ENCODE measurements at regions not wholly inside any gene's neighbourhood (a gene's known extent, or its start where the extent isn't known, plus 50 kb on each side); places are given as distances from the start of the nearest gene placed in this dataset.

DNA sequence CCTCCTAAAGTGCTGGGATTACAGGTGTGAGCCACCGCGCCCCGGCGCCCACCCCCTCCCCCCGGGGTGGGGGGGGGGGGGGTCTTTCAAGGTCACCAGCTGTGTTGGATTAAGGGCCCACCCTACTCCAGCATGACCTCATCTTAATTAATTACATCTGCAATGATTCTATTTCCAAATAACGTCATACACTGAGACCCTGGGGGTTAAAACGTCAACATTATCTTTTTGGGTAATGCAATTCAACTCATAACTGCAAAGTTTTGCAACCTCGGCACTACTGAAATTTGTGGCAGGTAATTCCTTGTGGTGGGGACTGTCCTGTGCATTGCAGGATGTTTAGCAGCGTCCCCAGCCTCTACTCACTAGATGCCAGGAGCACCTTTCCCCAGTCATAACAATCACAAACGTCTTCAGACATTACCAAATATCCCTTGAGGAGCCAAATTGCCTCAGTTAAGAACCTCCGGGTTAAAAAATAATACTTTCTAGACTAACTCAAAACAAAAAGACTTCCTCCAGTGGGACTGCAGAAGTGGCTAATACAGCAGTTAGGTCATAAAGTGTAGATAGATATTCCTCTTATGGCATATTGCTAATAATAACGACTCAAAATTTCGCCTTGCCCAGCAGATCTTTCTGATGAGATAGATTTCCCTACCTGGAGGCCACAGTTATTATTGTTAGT is 233.0 kb upstream of the KAZN start:
- TF ChIP-seq, protein P1, sequence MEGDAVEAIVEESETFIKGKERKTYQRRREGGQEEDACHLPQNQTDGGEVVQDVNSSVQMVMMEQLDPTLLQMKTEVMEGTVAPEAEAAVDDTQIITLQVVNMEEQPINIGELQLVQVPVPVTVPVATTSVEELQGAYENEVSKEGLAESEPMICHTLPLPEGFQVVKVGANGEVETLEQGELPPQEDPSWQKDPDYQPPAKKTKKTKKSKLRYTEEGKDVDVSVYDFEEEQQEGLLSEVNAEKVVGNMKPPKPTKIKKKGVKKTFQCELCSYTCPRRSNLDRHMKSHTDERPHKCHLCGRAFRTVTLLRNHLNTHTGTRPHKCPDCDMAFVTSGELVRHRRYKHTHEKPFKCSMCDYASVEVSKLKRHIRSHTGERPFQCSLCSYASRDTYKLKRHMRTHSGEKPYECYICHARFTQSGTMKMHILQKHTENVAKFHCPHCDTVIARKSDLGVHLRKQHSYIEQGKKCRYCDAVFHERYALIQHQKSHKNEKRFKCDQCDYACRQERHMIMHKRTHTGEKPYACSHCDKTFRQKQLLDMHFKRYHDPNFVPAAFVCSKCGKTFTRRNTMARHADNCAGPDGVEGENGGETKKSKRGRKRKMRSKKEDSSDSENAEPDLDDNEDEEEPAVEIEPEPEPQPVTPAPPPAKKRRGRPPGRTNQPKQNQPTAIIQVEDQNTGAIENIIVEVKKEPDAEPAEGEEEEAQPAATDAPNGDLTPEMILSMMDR (conservative IDR thresholded peaks at IDR 0.05): no peak
- H3K27ac ChIP-seq: no peak overlapping the region

DNA sequence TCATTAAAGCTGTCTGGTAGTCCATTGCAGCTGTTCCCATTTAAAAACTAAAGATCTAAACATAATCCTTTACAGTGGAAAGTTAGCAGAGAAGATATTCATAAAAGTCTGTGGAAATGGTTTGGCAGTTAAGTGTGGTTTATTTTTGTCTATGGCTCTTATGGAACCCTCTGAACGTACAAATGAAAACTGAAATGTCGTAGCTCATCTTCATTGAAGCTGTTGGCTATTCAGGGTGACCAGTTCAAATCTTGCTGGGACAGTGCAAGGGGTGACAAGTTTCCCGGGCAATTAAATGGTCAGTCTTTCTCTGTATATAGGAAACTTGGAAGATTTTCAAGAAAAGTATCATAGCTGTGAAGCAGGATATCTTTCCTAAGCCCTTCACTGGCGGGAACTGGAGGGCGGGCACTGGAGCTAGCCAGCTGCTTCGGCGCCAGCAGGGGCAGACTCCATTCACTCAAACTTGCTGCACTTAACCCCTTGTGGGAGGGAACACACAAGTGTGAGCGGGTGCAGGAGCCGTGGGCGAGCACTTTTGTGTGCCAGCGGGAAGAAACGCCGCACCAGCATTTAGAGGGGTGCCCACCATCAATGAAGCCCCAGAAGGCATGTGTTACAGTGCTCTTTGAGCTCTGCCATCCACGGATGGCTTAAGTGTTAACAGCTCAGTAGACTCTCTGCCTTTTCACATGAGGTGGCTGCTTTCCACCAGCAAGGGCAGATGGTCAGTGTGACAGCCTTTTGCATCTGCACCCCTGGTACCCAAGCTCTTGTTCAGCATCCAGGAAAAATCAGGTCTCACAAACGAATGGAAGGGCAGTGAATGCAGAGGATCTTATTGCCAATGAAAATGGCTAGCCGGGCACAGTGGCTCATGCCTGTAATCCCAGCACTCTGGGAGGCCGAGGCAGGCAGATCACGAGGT is 232.1 kb upstream of the KAZN start:
- no peak overlapping the region for H3K27ac ChIP-seq
- TF ChIP-seq, protein P1 (conservative IDR thresholded peaks at IDR 0.05): no peak

DNA sequence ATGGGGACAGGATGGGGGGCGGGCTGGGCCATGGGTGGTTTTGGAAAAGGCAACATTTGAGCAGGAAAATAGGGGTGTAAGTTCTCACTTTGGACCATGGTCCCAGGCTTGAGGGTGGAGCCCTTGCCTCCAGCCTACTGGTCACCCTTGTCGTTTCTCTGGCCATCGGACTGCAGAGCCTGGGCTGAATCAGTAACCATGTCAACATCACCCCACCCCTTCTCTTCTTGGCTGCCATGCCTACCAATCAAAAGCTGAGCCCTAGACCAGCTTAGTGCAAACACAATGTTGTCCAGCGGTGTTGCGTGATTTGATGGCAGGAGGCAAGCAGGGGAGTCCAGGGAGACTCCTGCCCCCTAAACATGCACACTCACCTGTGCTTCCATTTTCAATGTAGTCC is 231.0 kb upstream of the KAZN start:
- no peak overlapping the region for H3K27ac ChIP-seq
- TF ChIP-seq, protein P1 (conservative IDR thresholded peaks at IDR 0.05): no peak

DNA sequence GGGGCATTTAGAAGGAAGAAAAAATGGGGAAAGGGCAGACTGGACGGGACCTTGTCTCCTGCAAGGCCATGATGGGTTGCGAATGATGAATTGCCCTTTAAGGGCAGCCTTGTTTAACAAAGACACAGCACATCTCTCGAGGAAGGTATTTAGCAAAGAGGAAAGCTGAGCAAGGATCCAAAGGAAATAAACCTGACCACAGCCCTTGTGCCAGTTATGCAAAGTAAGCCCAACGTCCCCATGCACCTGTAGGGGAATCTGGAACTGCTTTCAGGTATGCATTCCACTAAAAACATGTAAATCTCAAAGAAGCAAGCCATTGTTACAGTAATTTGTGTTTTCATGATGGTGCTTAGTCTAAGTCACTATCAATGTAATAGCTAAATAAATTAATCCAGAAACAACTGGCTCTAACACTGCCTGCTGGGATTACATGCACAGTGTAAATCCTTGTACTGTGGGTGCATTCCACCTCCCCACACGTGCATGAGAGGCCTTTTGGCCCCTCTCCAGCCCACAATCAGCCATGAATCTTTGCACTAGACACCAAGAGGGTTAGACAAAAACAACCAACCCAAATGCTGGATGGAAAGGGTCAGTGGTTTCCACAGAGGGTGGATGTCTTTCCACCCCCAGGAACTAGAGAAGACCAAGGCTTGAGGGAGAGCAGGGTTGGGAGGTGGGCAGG is 228.8 kb upstream of the KAZN start:
- no peak overlapping the region for H3K27ac ChIP-seq
- TF ChIP-seq, protein P1 (conservative IDR thresholded peaks at IDR 0.05): no peak

DNA sequence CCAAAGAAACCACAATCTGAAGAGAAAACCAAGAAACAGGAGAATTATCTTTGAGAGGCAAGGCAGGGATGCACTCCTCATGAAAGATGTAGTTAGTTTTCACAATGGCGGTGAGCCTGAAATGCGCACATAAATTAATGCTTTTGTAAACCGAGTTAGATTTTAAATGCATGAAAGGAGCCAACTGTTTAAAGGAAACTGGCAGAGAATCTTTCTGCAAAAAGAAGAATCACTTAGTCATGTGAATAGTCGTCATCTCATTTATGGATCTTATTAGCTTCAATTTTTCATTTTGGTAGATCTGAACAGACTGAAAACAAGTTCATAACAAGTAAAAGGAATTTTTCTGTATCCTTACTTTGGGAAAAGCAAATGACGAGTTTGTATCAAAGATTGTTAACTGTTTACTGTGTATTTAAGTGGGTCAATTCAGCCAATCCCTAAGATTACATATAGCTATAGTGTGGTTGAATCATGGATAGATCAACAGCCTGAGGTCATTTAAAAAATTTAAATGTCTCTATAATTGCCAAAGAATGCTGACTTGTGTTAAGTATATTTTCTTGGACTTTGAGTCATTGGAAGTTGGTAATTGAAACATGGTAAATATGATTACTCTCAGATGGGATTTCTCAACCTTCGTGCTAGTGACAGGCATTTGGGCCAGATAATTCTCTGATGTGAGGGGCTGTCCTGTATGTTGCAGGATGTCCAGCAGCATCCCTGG is 226.6 kb upstream of the KAZN start:
- TF ChIP-seq, protein P1 (conservative IDR thresholded peaks at IDR 0.05): no peak
- H3K27ac ChIP-seq: no peak overlapping the region

DNA sequence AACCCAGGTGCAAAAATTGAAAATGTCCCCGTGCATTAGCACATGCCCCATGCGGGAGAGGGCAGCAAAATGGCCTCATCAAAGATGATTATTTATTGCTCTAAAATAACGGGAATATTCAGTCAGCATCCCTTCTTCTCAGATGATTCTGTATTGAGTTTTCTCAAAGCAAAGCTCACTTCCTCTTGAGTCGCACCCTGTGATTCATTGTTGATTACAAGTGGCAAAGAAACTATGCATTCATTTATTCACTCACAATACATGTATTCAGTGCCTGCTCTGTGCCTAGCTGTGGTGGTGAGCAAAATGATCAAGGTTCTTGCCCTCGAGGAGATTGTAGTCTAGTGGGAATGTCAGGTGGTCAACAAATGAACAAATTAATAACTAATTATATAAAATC is 226.0 kb upstream of the KAZN start:
- TF ChIP-seq, protein P1 (conservative IDR thresholded peaks at IDR 0.05): no peak
- H3K27ac ChIP-seq: no peak overlapping the region
